ENCODE measurements at regions not wholly inside any gene's neighbourhood (a gene's known extent, or its start where the extent isn't known, plus 50 kb on each side); places are given as distances from the start of the nearest gene placed in this dataset.

DNA sequence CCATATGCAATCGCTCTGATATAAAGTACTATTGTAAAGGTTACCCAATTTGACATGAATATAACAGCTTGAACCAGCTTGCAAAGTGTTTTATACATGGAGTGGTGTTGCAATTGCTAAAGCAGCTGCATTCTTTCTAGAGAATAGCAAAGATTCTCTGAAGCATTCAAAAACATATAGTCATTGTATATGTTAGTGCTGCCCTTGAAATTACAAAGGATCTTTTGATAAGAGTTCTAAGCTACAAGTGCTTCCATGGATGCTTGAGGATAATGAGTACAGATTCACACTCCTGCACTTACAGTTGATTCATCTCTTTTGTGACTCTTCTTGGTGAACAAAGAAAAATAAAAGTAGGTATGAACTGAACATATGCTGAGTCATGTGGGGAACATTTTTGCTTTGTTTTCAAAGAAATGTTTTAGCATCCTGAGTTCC is 175.7 kb downstream of the ALDH8A1 start:
- no TSS peak for BruUV-seq (replicated peaks)
- TF ChIP-seq, protein P1, sequence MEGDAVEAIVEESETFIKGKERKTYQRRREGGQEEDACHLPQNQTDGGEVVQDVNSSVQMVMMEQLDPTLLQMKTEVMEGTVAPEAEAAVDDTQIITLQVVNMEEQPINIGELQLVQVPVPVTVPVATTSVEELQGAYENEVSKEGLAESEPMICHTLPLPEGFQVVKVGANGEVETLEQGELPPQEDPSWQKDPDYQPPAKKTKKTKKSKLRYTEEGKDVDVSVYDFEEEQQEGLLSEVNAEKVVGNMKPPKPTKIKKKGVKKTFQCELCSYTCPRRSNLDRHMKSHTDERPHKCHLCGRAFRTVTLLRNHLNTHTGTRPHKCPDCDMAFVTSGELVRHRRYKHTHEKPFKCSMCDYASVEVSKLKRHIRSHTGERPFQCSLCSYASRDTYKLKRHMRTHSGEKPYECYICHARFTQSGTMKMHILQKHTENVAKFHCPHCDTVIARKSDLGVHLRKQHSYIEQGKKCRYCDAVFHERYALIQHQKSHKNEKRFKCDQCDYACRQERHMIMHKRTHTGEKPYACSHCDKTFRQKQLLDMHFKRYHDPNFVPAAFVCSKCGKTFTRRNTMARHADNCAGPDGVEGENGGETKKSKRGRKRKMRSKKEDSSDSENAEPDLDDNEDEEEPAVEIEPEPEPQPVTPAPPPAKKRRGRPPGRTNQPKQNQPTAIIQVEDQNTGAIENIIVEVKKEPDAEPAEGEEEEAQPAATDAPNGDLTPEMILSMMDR (IDR thresholded peaks at IDR 0.05; ENCODE audit: insufficient read depth in 1 of 2, low read depth in 1 of 2, low read length in 1 of 2, severe bottlenecking in 1 of 2, unreplicated experiment in 1 of 2) = no peak
- Histone ChIP-seq H3K4me1 (no peaks in the 10 kb centered on the region), H3K36me3 (ENCODE audit: control insufficient read depth, insufficient read depth, low read length) (no peaks in the 10 kb centered on the region), H3K4me3 (ENCODE audit: low read depth, low read length) (no peak overlapping the region), H3K27me3 (replicated peaks; ENCODE audit: control insufficient read depth, insufficient read depth, low read length) (no peaks in the 10 kb centered on the region), H3K9me3 (peaks cover 6% of the 10 kb centered on the region)
- POLR2A ChIA-PET = no interaction called here
- H3K9me3 Mint-ChIP-seq (ENCODE audit: unreplicated experiment) = peaks cover 26% of the 10 kb centered on the region
- no peaks in the 10 kb centered on the region for H3K27me3 Mint-ChIP-seq (ENCODE audit: insufficient read depth, unreplicated experiment)
- no peaks in the 10 kb centered on the region for H3K4me1 Mint-ChIP-seq (ENCODE audit: low read depth, unreplicated experiment)
- DNase-seq = no peak
- H3K4me3 Mint-ChIP-seq (ENCODE audit: unreplicated experiment) = no peak overlapping the region
- H3K36me3 Mint-ChIP-seq (ENCODE audit: insufficient read depth, unreplicated experiment) = no peaks in the 10 kb centered on the region
- no peak overlapping the region for H3K27ac Mint-ChIP-seq (ENCODE audit: unreplicated experiment)
- CTCF ChIA-PET = no interaction called here
- intact Hi-C loops (cut with micrococcal nuclease; ENCODE audit: unreplicated experiment) = no loop called here

GRCh38 chr6:134772671-134773360 is 177.1 kb downstream of the ALDH8A1 start:
- intact Hi-C loops (cut with micrococcal nuclease; ENCODE audit: unreplicated experiment) = no loop called here
- H3K4me3 ChIP-seq (ENCODE audit: low read depth, low read length) = no peak overlapping the region
- no peaks in the 10 kb centered on the region for H3K36me3 ChIP-seq (ENCODE audit: control insufficient read depth, insufficient read depth, low read length)
- ChIA-PET POLR2A (no interaction called here), CTCF (no interaction called here)
- DNase-seq = no peak
- Mint-ChIP-seq H3K9me3 (ENCODE audit: unreplicated experiment) (peaks cover 19% of the 10 kb centered on the region), H3K4me1 (ENCODE audit: low read depth, unreplicated experiment) (no peaks in the 10 kb centered on the region), H3K27me3 (ENCODE audit: insufficient read depth, unreplicated experiment) (no peaks in the 10 kb centered on the region), H3K27ac (ENCODE audit: unreplicated experiment) (no peak overlapping the region), H3K4me3 (ENCODE audit: unreplicated experiment) (no peak overlapping the region), H3K36me3 (ENCODE audit: insufficient read depth, unreplicated experiment) (no peaks in the 10 kb centered on the region)
- no TSS peak for BruUV-seq (replicated peaks)
- H3K9me3 ChIP-seq = no peaks in the 10 kb centered on the region
- TF ChIP-seq, protein P1 (IDR thresholded peaks at IDR 0.05; ENCODE audit: insufficient read depth in 1 of 2, low read depth in 1 of 2, low read length in 1 of 2, severe bottlenecking in 1 of 2, unreplicated experiment in 1 of 2) = no peak
- H3K4me1 ChIP-seq = no peaks in the 10 kb centered on the region
- H3K27me3 ChIP-seq (replicated peaks; ENCODE audit: control insufficient read depth, insufficient read depth, low read length) = no peaks in the 10 kb centered on the region

GRCh38 chr6:134768931-134769330 is 181.0 kb downstream of the ALDH8A1 start:
- intact Hi-C loops (cut with micrococcal nuclease; ENCODE audit: unreplicated experiment) = no loop called here
- BruUV-seq (replicated peaks) = no TSS peak

More at GRCh38 chr6:134768931-134769330, 181.0 kb downstream of the ALDH8A1 start:
- TF ChIP-seq, protein P1 (IDR thresholded peaks at IDR 0.05; ENCODE audit: insufficient read depth in 1 of 2, low read depth in 1 of 2, low read length in 1 of 2, severe bottlenecking in 1 of 2, unreplicated experiment in 1 of 2) = no peak
- ChIA-PET POLR2A (interaction anchor here (0.6 kb wide), 1 partner anchor 597 kb away, joined by 3 read pairs; no protein-coding TSS in a partner anchor), CTCF (no interaction called here)
- Mint-ChIP-seq H3K4me3 (ENCODE audit: unreplicated experiment) (no peak overlapping the region), H3K27ac (ENCODE audit: unreplicated experiment) (no peak overlapping the region), H3K4me1 (ENCODE audit: low read depth, unreplicated experiment) (no peaks in the 10 kb centered on the region), H3K27me3 (ENCODE audit: insufficient read depth, unreplicated experiment) (no peaks in the 10 kb centered on the region), H3K9me3 (ENCODE audit: unreplicated experiment) (no peaks in the 10 kb centered on the region), H3K36me3 (ENCODE audit: insufficient read depth, unreplicated experiment) (no peaks in the 10 kb centered on the region)
- no peak for DNase-seq
- Histone ChIP-seq H3K4me3 (ENCODE audit: low read depth, low read length) (no peak overlapping the region), H3K9me3 (no peaks in the 10 kb centered on the region), H3K36me3 (ENCODE audit: control insufficient read depth, insufficient read depth, low read length) (no peaks in the 10 kb centered on the region), H3K4me1 (no peaks in the 10 kb centered on the region), H3K27me3 (replicated peaks; ENCODE audit: control insufficient read depth, insufficient read depth, low read length) (no peaks in the 10 kb centered on the region)

All from Caco-2 (cell line).